Adrenal gland (tissue), 9 donors: ENCODE measurements at regions not wholly inside any gene's neighbourhood (a gene's known extent, or its start where the extent isn't known, plus 50 kb on each side); places are given as distances from the start of the nearest gene placed in this dataset.

Experiments used
- DNase-seq, 7 donors: peaks; one replicate each; pipeline ENCODE4 v3.0.0-alpha.2; 2019 to 2020
- H3K27ac ChIP-seq, 5 donors: fragments of 200-600 bp; sonication (generic) in 4 of 5; 1 replicate in 3 of 5; 2 replicates in 2 of 5; pipeline versions ENCODE4 v1.5.1 to v1.8.0; 2016 to 2020; ENCODE audit warnings: mild to moderate bottlenecking in 1 of 5
- H3K27me3 ChIP-seq: fragments of 200-600 bp; 2 replicates; pipeline ENCODE4 v1.8.0; 2021
- H3K36me3 ChIP-seq, 2 donors: fragments of 200-600 bp; replicated peaks in 1 of 2; 1 replicate in 1 of 2; 2 replicates in 1 of 2; pipeline versions ENCODE4 v1.5.1 to v1.8.0; 2018 to 2022
- H3K4me1 ChIP-seq, 2 donors: fragments of 200-600 bp; replicated peaks in 1 of 2; 1 replicate in 1 of 2; 2 replicates in 1 of 2; pipeline versions ENCODE4 v1.5.1 to v1.8.0; 2018 to 2021
- H3K4me3 ChIP-seq, 4 donors: fragments of 200-600 bp; sonication (generic) in 3 of 4; one replicate each; pipeline ENCODE4 v1.5.1; 2016 to 2018
- H3K9me3 ChIP-seq, 3 donors: fragments of 200-600 bp; sonication (generic) in 1 of 3; replicated peaks in 1 of 3; 1 replicate in 2 of 3; 2 replicates in 1 of 3; pipeline versions ENCODE4 v1.5.1 to v1.8.0; 2016 to 2021
- CTCF ChIP-seq, 6 experiments: fragments of 450-650 bp in 4 of 6; fragments of 200-600 bp in 2 of 6; sonication (generic) in 1 of 6; IDR thresholded peaks; 1 replicate in 5 of 6; 2 replicates in 1 of 6; pipeline versions ENCODE4 v1.5.1 to v1.8.0; 2016 to 2021; ENCODE audit warnings: antibody characterized with exemption in 6 of 6, mild to moderate bottlenecking in 2 of 6, moderate library complexity in 1 of 6
- POLR2A ChIP-seq, 2 donors: fragments of 450-650 bp; IDR thresholded peaks; one replicate each; pipeline ENCODE4 v1.6.1; 2017; ENCODE audit warnings: antibody characterized with exemption in 2 of 2, mild to moderate bottlenecking in 2 of 2, moderate library complexity in 1 of 2
- WGBS, 4 donors: extraction: QIAGEN DNeasy Blood & Tissue Kit in 2 of 4; methylation state at CpG; one replicate each; pipeline versions ENCODE4 v1.1.5 to v1.1.7; 2013 to 2017; 5-methylcytosine and 5-hydroxymethylcytosine counted together
- intact Hi-C, 2 donors: fragments of 100-400 bp; cut with DNase I; formaldehyde crosslinking; loops; one replicate each; pipeline versions ENCODE4 v1.14.1 to v1.15.0; 2022 to 2023
- donor health status: healthy with polysubstance abuse.
- donor health status: Bipolar disorder and iron deficiency.
- donor health status: DM: yes; HTN: yes; CAD: no.
- donor health status: DM: no; HTN: no; CAD: no.
- donor health status: DM: no; HTN: no; CAD: no.

DNA sequence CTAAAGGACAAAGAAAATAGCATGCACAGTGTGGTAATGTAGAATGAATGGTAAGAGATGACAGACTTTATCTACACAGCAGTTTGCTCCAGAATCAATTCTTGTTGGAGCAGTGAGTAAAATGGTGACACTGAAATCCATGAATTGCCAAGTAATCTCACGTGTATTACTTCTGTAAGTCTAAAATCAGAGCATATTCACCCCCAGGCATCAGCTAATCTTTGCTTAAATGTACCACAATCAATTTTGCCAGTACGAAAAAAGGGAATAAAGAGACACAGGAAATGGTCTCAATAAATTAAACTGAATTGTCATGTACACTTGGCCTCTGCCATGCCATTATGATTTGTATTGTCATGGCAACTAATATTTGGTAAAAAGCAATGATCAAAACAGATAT lies 294.2 kb downstream of the PCDH17 start:
- H3K9me3 ChIP-seq = no peaks in the 10 kb centered on the region
- TF ChIP-seq POLR2A (IDR thresholded peaks at IDR 0.05) = no peak
- TF ChIP-seq CTCF (IDR thresholded peaks at IDR 0.05) = no peak
- no peak overlapping the region for H3K27ac ChIP-seq
- no peaks in the 10 kb centered on the region for H3K36me3 ChIP-seq
- DNase-seq = no peak
- no peak overlapping the region for H3K4me3 ChIP-seq
- intact Hi-C loops = no loop called here
- no peaks in the 10 kb centered on the region for H3K4me1 ChIP-seq
- H3K27me3 ChIP-seq = no peaks in the 10 kb centered on the region
- 52 to 64% (median 58%) methylated on average over 2 of the region's 2 CpGs for whole genome bisulfite sequencing, 4 donors

DNA sequence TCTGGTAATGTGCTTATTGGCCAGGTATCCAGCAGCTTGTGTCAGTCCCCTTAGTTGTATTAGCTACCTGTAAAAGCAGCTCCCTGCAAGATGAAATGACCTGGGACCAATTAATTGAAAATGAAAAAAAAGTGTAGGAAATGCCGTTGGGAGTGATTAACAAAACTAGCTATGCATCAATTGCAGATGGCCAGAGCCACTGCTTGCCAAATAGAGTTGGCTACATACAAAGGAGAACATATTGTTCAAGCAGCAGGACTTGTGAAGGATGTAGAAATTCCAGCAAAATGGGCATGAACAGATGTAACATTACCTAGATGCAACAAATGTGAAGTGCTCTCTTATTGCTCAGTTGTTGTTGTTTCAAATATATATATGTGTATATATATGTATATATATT lies 300.5 kb downstream of the PCDH17 start:
- no peak for TF ChIP-seq POLR2A (IDR thresholded peaks at IDR 0.05)
- TF ChIP-seq CTCF (IDR thresholded peaks at IDR 0.05) = no peak

DNA sequence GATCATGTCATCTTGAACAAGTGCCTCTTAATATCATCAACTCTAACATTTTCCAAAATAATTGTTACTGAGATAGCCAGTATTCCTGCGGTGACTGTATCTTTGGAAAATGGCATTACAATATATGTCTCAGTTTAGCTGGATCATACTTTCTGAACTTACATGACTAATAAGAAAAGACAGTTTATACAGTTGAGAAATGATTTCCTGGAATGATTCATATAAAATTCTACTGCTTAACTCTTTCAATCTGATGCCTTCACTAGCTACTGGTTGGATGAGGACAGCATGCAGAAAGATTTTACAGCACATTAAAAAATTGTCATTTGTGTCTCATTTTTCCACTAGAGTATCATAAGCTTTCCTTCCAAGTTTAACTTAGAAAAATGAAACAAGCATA lies 302.1 kb downstream of the PCDH17 start:
- no peaks in the 10 kb centered on the region for H3K9me3 ChIP-seq
- TF ChIP-seq CTCF (IDR thresholded peaks at IDR 0.05) (no peak), POLR2A (IDR thresholded peaks at IDR 0.05) (no peak)
- WGBS, 4 donors = 85 to 97% (median 90%) methylated on average over 1 of the region's 1 CpG
- no peaks in the 10 kb centered on the region for H3K36me3 ChIP-seq
- DNase-seq = no peak
- H3K27me3 ChIP-seq = no peaks in the 10 kb centered on the region
- intact Hi-C loops = no loop called here
- H3K27ac ChIP-seq = no peak overlapping the region
- H3K4me1 ChIP-seq = no peaks in the 10 kb centered on the region
- no peak overlapping the region for H3K4me3 ChIP-seq

More for the DNA sequence above, 300.5 kb downstream of the PCDH17 start:
- Histone ChIP-seq H3K4me1 (no peaks in the 10 kb centered on the region), H3K36me3 (no peaks in the 10 kb centered on the region), H3K9me3 (no peaks in the 10 kb centered on the region), H3K4me3 (no peak overlapping the region), H3K27me3 (no peaks in the 10 kb centered on the region), H3K27ac (no peak overlapping the region)
- no peak for DNase-seq
- intact Hi-C loops = no loop called here
- 74 to 96% (median 82%) methylated on average over 1 of the region's 1 CpG for WGBS, 4 donors

- WGBS, 4 donors = 65 to 82% (median 71%) methylated on average over 3 of the region's 3 CpGs
- Histone ChIP-seq H3K27me3 (no peaks in the 10 kb centered on the region), H3K4me1 (no peaks in the 10 kb centered on the region), H3K27ac (no peak overlapping the region), H3K36me3 (no peaks in the 10 kb centered on the region), H3K9me3 (no peaks in the 10 kb centered on the region), H3K4me3 (no peak overlapping the region)
- TF ChIP-seq CTCF (IDR thresholded peaks at IDR 0.05) = no peak
- no peak for TF ChIP-seq POLR2A (IDR thresholded peaks at IDR 0.05)
- intact Hi-C loops = no loop called here
- no peak for DNase-seq
Observed at GRCh38 chr13:57935965-57936364, 304.4 kb downstream of the PCDH17 start.
